Activated T-helper 17 cell treated with anti-CD3 and anti-CD28 coated beads, Interleukin-2, amount 50 U/mL, for 72 hours (primary cell): ENCODE measurements at regions not wholly inside any gene's neighbourhood (a gene's known extent, or its start where the extent isn't known, plus 50 kb on each side); places are given as distances from the start of the nearest gene placed in this dataset.

ENCODE experiments used
- ATAC-seq: fragments of 150-1000 bp; cut with Tn5 transposase; replicated peaks from 2 replicates; pipeline ENCODE4 v1.10.0; 2021; ENCODE audit warnings: mild to moderate bottlenecking, moderate library complexity
- H3K27ac Mint-ChIP-seq: one replicate; pipeline ENCODE4 v1.8.0; 2022; ENCODE audit warnings: mixed read lengths
- H3K27me3 Mint-ChIP-seq: one replicate; pipeline ENCODE4 v1.8.0; 2022; ENCODE audit warnings: mixed read lengths
- H3K36me3 Mint-ChIP-seq: one replicate; pipeline ENCODE4 v1.8.0; 2022; ENCODE audit warnings: low read depth, mild to moderate bottlenecking, mixed read lengths
- H3K4me1 Mint-ChIP-seq: one replicate; pipeline ENCODE4 v1.8.0; 2022; ENCODE audit warnings: mixed read lengths
- H3K4me3 Mint-ChIP-seq: one replicate; pipeline ENCODE4 v1.8.0; 2022; ENCODE audit warnings: mild to moderate bottlenecking, mixed read lengths
- H3K9me3 Mint-ChIP-seq: one replicate; pipeline ENCODE4 v1.8.0; 2022; ENCODE audit warnings: mixed read lengths

DNA sequence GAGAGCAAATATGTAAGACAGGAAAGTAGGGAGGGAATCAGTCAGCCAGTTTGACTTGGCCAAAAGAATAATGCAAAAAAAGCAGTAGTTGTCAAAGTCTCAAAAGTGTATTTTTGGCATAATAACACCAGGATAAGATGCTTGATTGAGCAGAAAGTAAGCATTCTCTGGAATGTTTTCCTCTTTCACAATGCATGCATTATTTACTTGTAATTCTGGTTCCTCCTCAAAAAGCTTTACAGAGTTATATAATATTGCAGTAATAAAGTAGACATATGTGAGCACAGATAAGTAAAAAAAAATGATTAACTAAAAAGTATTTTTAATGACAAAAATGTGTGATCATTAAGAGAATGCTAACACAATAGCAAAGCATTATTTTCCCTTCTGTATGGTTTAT, 285.9 kb upstream of the BCHE start:
- Mint-ChIP-seq H3K9me3 (peaks cover 7% of the 10 kb centered on the region), H3K4me1 (no peaks in the 10 kb centered on the region), H3K4me3 (no peak overlapping the region), H3K27me3 (no peaks in the 10 kb centered on the region), H3K36me3 (no peaks in the 10 kb centered on the region), H3K27ac (no peak overlapping the region)
- ATAC-seq, result no peak

DNA sequence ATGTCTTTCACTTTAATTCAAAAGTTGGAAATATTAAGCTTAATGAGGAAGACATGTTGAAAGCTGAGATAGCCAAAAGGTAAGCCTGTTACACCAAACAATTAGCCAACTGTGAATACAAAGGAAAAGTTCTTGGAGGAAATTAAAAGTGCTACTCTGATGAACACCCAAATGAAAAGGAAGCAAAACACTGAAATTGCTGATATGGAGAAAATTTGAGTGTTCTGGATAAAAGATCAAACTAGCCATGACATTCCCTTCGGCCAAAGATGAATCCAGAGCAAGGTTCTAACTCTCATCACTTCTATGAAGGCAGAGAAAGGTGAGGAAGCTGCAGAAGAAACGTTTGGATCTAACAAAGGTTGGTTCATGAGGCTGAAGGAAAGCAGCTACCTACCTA, 280.8 kb upstream of the BCHE start:
- Mint-ChIP-seq H3K27ac (no peak overlapping the region), H3K9me3 (peaks cover 8% of the 10 kb centered on the region), H3K4me1 (no peaks in the 10 kb centered on the region), H3K36me3 (no peaks in the 10 kb centered on the region), H3K4me3 (no peak overlapping the region), H3K27me3 (no peaks in the 10 kb centered on the region)
- no peak for ATAC-seq

DNA sequence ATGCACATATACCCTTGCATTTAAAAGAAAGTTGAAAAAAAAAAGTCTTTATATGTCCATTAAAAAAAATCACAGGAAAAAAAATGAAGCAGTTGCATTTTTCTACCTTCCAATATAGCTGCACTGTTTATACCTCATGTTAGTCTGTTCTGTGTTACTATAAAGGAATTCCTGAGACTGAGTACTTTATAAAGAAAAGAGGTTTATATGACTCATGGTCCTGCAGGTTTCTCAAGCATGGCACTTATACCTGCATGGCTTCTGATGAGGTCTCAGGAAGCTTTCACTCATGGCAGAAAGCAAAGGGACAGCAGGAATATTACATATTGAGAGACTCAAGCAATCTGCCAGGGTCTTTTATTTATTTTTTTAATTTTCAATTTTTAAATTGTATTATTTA, 277.2 kb upstream of the BCHE start:
- H3K9me3 Mint-ChIP-seq, result peaks cover 17% of the 10 kb centered on the region
- H3K4me1 Mint-ChIP-seq, result no peaks in the 10 kb centered on the region
- H3K36me3 Mint-ChIP-seq, result no peaks in the 10 kb centered on the region
- ATAC-seq, result no peak
- no peak overlapping the region for H3K27ac Mint-ChIP-seq
- no peaks in the 10 kb centered on the region for H3K27me3 Mint-ChIP-seq
- H3K4me3 Mint-ChIP-seq, result no peak overlapping the region

DNA sequence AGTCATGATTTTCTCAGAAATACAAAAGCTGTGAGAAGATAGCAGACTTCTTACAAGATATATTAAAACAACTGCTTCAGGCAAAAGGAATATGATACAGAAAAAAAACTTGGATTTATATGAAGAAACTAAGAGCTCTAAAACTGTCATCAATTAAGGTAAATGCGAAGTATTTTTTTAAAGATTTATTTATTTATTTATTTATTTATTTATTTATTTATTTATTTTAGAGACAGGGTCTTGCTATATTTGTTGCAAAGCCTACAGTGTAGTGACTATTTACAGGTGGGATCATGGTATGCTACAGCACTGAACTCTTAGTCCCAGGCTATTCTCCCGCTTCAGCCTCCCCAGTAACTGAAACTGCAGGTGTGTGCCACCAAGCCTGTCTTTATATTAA, 274.3 kb upstream of the BCHE start:
- H3K36me3 Mint-ChIP-seq, result no peaks in the 10 kb centered on the region
- no peak for ATAC-seq
- peaks cover 12% of the 10 kb centered on the region for H3K9me3 Mint-ChIP-seq
- no peaks in the 10 kb centered on the region for H3K4me1 Mint-ChIP-seq
- no peak overlapping the region for H3K27ac Mint-ChIP-seq
- H3K4me3 Mint-ChIP-seq, result no peak overlapping the region
- H3K27me3 Mint-ChIP-seq, result no peaks in the 10 kb centered on the region

DNA sequence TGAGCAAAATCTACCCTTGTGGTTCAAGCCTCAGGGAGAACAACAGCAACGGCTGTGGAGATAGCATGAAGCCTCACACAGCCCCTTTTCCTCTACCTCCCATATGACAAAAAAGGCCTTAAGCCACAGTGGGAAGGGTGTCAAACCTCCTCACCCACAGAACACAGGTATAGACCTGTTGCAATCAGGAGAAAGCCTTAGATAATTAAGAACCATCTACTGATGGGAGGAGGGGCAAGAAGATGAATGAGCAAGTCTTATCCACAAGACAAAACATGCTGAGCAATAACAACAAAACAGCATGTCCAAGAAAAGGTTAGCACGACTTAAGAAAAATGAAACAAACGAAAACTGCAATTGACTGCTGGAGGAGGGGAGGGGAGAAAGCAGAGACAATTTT, 272.9 kb upstream of the BCHE start:
- no peaks in the 10 kb centered on the region for H3K4me1 Mint-ChIP-seq
- no peak for ATAC-seq
- H3K27ac Mint-ChIP-seq, result no peak overlapping the region
- H3K4me3 Mint-ChIP-seq, result no peak overlapping the region
- H3K9me3 Mint-ChIP-seq, result peaks cover 12% of the 10 kb centered on the region
- no peaks in the 10 kb centered on the region for H3K36me3 Mint-ChIP-seq
- H3K27me3 Mint-ChIP-seq, result no peaks in the 10 kb centered on the region

DNA sequence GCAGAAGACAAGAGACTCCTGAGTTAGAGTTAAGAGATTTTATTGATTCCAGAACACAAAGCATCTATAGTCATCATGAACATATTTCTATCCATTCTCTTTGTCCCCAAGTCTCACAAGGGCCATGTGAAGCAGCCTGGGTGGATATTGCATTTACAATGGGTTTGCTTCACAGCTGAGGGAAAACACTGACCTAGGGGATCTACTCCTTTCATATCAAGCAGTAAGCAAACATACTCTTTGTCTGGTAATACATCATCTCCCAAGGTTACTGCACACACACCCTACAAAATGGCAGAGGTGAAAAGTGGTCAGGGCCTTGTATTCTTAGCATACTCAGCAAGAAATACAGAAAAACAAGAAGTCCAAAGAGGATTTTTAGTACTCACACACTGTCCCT, 267.7 kb upstream of the BCHE start:
- Mint-ChIP-seq H3K9me3 (peaks cover 6% of the 10 kb centered on the region), H3K4me1 (no peaks in the 10 kb centered on the region), H3K36me3 (no peaks in the 10 kb centered on the region), H3K27ac (no peak overlapping the region), H3K27me3 (no peaks in the 10 kb centered on the region), H3K4me3 (no peak overlapping the region)
- no peak for ATAC-seq

DNA sequence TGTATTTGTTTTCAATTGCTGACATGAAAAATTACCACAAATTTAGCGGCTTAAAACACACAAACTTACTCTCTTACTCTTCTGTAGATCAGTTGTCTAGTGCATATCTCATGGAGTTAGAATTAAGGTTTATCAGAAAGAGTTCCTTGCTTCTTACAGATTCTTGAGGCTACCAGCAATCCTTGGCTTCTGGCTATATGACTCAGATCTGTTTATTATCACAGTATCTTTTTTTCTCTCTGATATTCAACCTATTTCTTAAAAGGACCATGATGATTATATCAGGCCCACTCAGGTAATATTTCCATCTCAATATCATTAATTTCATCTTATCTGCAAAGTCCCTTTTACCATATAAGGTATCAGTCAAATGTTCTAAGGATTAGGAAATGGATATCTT, 263.5 kb upstream of the BCHE start:
- Mint-ChIP-seq H3K4me1 (no peaks in the 10 kb centered on the region), H3K27me3 (no peaks in the 10 kb centered on the region), H3K9me3 (peaks cover 10% of the 10 kb centered on the region), H3K27ac (no peak overlapping the region), H3K36me3 (no peaks in the 10 kb centered on the region), H3K4me3 (no peak overlapping the region)
- ATAC-seq, result no peak

DNA sequence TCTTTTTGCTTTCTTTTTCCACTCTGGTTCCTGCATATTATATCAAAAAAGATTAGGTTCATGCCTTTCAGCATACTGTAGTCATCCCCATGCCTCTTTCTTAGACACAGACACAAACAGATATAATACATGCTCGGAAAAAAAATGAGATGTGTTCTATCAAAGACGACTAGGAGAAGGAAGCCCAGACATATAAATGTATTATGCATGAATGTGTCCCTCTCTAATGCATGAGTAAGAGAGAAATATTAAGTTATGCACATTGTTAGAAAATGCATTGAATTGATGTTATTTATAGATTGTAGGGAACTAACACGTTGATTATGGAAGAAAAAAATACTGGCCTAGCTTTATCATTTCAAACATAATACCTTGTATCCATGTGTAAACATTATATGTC, 252.4 kb upstream of the BCHE start:
- Mint-ChIP-seq H3K4me1 (no peaks in the 10 kb centered on the region), H3K27me3 (no peaks in the 10 kb centered on the region), H3K36me3 (no peaks in the 10 kb centered on the region), H3K4me3 (no peak overlapping the region), H3K9me3 (peaks cover 12% of the 10 kb centered on the region), H3K27ac (no peak overlapping the region)
- no peak for ATAC-seq

DNA sequence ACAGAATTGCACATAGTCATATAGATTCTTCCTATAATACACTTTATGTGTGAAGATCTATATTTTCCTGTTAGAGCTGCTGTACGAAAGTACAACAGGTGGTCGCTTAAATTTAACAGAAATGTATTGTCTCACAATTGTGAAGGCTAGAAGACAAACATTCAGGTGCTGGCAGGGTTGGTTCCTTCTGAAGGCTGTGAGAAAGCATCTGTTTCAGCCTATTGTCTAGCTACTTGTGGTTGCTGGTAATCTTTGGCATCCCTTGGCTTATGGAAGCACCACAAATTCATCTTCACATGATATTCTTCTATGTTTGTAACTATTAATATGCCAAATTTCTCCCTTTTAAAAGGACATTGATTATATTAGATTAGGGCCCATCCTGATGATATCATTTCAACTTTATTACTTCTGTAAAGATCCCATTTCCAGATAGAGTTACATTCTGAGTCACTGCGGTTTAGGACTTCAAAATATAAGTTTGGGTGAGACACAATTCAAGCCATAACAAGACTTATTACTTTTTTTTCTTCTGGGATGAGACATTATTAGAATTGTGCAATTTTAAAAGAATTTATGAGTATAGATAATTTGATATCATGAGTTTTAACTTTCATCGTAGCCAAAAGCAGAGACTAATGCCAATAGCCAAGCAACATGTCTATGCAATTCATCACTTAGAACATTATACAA, 248.1 kb upstream of the BCHE start:
- ATAC-seq, result no peak
- Mint-ChIP-seq H3K9me3 (peaks cover 9% of the 10 kb centered on the region), H3K36me3 (no peaks in the 10 kb centered on the region), H3K4me1 (no peaks in the 10 kb centered on the region), H3K27me3 (no peaks in the 10 kb centered on the region), H3K27ac (no peak overlapping the region), H3K4me3 (no peak overlapping the region)

DNA sequence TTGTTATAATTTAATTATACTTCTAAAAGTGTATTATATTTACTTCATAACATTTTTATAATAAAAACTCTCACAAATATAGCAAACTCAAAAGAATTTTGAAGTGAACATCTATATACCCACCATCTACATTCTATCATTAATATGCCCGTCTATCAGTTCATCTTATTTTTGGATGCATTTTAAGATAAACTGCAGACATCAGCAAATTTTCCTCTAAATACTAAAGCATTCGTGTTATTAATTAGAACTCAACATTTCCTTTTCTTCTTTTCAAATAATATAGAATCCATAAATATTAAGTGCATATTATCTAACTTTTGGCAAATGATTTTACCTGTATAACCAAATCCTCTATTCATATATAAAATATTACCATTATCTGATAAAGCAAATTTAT, 242.9 kb upstream of the BCHE start:
- H3K36me3 Mint-ChIP-seq, result no peaks in the 10 kb centered on the region
- no peaks in the 10 kb centered on the region for H3K27me3 Mint-ChIP-seq
- H3K27ac Mint-ChIP-seq, result no peak overlapping the region
- H3K4me1 Mint-ChIP-seq, result no peaks in the 10 kb centered on the region
- no peaks in the 10 kb centered on the region for H3K9me3 Mint-ChIP-seq
- no peak overlapping the region for H3K4me3 Mint-ChIP-seq
- ATAC-seq, result no peak

DNA sequence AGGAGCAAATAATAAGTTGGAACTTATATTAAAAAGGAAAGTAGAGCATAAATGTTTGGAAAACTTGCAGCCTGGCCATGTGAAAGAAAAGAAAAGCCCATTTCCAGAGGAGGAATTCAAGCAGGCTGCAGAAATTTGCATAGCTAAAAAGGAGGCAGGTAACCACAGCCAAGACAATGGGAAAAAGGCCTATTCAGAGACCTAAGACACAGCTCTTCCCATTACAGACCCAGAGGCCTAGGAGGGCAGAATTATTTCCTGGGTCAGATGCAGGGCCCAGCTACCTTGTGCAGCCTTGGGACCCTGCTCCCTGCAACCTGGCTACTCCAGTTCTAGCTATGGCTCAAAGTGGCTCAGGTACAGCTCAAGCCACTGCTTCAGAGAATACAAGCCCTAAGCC, 234.6 kb upstream of the BCHE start:
- H3K4me3 Mint-ChIP-seq, result no peak overlapping the region
- H3K9me3 Mint-ChIP-seq, result peaks cover 9% of the 10 kb centered on the region
- no peaks in the 10 kb centered on the region for H3K4me1 Mint-ChIP-seq
- H3K36me3 Mint-ChIP-seq, result no peaks in the 10 kb centered on the region
- ATAC-seq, result no peak
- no peak overlapping the region for H3K27ac Mint-ChIP-seq
- H3K27me3 Mint-ChIP-seq, result no peaks in the 10 kb centered on the region

DNA sequence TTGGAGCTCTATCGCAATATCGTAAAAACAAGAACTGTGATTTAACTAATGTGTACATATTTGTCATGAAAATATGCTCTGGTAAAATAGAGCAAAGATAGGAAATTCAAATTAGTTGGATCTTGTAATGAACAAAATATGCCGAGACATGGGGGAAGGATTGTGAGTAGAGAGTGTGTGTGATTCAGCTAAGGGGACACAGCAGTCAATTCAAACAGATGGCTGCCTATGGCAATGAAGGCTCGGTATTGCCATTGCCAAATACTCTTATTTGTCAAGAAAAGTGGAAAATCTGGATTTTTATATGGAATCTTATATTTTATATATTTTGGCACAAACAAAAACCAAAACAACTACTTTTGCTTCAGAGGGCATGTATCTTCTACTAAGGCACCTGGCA, 227.3 kb upstream of the BCHE start:
- no peak for ATAC-seq
- no peaks in the 10 kb centered on the region for H3K36me3 Mint-ChIP-seq
- H3K27ac Mint-ChIP-seq, result no peak overlapping the region
- no peaks in the 10 kb centered on the region for H3K4me1 Mint-ChIP-seq
- H3K9me3 Mint-ChIP-seq, result peaks cover 4% of the 10 kb centered on the region
- H3K27me3 Mint-ChIP-seq, result no peaks in the 10 kb centered on the region
- no peak overlapping the region for H3K4me3 Mint-ChIP-seq

DNA sequence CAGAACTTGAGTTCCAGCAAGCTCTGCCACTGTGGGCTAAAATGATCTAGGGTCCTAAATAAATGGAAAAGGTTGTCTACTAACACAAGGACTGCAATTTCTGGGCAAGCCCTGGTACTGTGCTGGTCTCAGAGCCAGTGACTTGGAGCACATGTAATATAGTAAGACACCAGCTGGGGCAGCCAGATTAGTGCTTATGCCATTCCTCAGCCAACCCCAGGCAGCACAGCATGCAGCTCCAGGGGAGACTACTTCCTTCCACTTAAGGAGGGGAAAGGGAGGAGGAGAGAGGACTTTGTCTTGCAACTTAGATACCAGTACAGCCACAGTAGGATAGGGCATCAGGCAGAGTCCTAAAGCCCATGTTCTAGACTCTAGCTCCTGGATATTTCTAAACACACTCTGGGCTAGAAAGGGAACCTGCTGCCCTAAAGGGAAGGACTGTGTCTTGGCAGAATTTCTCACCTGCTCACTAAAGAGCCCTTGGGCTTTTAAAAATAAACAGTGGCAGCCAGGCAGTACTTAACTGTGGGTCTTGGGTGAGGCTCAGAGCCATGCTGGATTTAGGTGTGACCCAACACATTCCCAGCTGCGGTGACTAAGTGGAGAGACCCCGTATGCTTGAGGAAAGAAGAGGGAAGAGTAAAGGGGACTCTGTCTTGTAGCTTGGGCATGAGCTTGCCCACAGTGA, 223.7 kb upstream of the BCHE start:
- H3K4me1 Mint-ChIP-seq, result no peaks in the 10 kb centered on the region
- H3K36me3 Mint-ChIP-seq, result no peaks in the 10 kb centered on the region
- peaks cover 2% of the 10 kb centered on the region for H3K9me3 Mint-ChIP-seq
- H3K27ac Mint-ChIP-seq, result no peak overlapping the region
- H3K27me3 Mint-ChIP-seq, result no peaks in the 10 kb centered on the region
- no peak for ATAC-seq
- no peak overlapping the region for H3K4me3 Mint-ChIP-seq

DNA sequence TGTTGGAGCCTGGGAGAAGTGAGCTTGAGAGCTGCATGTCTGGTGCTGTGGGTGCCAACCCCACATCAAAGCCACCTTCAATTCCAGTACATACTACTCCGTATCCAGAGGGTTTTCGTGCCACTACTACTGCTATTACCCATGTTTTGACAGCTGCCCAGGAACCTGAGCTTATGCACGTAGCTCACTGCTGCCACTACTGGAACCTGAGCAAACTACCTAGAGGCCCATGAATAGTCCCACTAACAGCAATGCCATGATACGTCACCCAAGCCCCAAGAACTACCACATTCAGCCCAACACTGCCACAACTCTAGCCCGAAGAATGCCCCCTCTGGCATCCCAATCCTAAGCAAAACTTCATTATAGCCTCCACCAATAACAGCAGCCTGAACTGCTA, 215.2 kb upstream of the BCHE start:
- Mint-ChIP-seq H3K27ac (no peak overlapping the region), H3K9me3 (peaks cover 8% of the 10 kb centered on the region), H3K27me3 (no peaks in the 10 kb centered on the region), H3K4me3 (no peak overlapping the region), H3K4me1 (no peaks in the 10 kb centered on the region), H3K36me3 (no peaks in the 10 kb centered on the region)
- ATAC-seq, result no peak

DNA sequence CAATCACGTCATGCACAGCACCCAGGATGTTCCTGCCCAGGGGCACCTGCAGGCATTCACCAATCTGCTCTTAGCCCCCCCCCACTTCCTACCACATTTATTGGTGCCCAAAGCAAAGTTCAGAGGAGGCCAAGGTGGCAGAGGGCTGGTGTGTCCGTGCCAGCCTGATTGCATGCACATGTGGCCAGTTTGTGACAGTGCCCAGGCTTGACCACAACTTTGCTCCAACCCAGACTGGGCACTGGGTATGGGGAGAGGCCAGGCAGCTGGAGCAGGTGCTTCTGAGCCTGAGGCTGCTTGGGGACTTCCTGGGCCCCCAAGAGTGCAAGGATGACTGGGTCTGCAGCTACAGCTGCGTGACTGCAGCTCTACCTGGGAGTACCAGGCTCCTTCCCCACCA, 192.3 kb upstream of the BCHE start:
- H3K27me3 Mint-ChIP-seq, result no peaks in the 10 kb centered on the region
- H3K4me3 Mint-ChIP-seq, result no peak overlapping the region
- H3K4me1 Mint-ChIP-seq, result no peaks in the 10 kb centered on the region
- H3K9me3 Mint-ChIP-seq, result no peaks in the 10 kb centered on the region
- no peaks in the 10 kb centered on the region for H3K36me3 Mint-ChIP-seq
- no peak for ATAC-seq
- H3K27ac Mint-ChIP-seq, result no peak overlapping the region
